DMS79 (cell line): ENCODE measurements at regions not wholly inside any gene's neighbourhood (a gene's known extent, or its start where the extent isn't known, plus 50 kb on each side); places are given as distances from the start of the nearest gene placed in this dataset.

Experiments
- DNase-seq: peaks from one replicate; lab custom pipeline; 2025; lab: John Stamatoyannopoulos, UW

DNA sequence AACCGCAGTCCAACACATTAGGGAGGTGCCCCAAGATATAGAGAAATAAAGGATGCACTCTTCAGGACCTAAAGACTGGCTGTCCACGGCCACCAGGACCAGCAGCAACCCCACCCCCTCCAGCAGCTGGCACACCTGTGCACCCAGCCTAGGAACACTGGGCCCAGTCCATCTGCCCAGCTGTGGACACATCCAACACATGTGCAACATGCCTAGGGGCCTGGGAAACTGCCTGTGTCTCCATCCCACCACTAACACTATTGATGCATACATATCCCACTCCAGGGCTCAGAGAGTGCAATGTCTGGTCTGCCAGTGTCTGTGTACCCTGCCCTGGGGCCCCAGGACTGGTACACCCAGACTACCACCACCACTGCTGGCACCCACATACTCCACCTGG is 1781.3 kb downstream of the MAT2B start:
- no peak for DNase-seq

DNA sequence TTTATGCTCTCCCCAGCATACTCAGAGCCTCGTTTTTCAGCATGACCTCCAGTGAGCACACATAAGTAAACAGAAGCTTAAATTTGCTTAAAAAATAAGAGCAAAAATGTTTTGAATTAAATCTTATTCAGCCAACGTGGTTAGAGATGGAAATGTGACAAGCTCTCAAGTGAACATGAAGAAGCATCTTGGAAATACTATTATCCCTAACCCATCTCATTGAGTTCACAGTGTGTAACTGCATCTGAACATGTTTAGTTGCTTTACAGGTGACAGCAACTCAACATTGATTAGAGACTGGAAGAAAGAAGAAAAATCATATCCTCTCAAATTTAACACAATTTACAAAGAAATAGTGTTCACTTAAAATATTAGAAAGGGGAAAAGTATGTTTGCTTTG is 1785.1 kb downstream of the MAT2B start:
- no peak for DNase-seq

DNA sequence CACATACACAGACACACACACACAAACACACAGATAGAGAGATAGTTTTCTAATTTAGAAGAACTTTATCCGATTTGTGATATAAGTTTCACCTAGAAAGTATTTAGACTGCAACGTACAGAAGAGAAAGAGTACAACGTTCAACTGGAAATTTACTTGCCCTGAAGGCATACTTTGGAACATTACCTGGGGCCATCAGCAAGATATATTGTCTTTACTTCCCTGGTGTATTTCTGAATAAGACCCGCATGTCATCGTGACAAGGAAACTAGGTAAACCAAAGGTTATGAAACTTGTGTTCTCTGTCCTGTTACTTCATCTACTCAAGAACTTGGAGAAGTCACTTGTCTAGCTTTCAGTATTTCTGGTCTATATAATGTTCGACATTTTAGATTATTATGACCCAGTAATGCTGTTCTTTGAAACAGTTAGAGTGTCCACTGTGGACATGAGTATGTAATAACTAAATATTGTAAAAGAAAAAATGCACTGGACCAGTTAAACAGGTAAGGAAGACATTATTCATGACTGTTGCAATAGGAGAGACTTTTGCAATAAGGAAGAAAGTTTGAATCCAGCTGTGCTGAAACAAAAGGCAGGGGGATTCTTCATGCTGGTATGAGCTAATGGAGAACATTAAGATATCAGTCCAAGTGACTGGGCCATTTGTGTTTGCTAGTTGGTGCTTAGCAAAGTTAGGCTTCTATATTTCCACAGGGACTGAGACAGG is 1791.1 kb downstream of the MAT2B start:
- DNase-seq = no peak

DNA sequence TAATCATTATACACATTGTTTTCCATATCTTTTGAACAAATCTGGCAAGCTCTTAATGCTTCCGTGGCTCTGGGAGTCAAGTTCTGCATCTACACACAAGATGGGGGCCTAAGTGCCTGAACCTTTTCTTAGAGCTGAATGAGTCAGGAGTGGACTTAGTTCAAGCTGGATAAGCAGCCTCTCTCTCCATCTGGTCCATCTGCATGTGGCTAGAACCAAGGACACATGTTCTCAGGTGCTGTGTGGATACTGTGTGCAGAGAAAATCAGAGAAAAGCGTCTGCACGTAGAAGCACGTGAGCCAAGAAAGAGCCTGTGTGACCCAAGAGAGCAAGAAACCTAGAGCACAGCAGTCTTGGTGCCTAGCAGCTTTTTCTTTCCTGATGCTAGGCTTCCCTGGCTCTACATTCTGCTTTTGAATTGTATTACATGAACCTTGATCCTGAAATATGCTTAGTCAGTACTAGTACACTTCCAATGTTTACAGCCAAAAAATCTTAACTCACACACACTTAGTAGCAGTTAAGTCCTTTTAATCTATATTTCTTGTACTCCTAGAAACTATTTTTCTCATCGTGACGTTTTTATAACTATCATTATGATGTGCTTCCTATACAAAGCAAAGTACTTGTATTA is 1798.9 kb downstream of the MAT2B start:
- DNase-seq = no peak

DNA sequence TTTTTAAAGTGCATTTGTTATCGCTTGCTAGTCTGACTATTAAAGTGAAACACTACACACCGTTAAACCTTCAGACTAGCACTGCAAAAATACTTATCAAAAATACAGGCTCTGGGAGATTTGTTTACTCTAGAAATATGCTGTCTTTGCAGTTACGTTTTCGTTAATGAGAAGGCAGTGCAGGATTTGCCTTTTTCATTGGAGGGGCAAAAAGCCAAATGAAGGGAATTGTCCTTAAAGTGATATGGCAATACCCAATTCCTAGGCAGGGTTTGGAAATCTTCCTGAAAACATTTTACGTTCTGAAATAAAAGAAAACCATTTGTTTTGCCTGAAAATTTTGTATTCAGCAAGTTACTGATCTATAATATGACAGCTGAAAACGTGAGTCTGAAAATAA is 1800.2 kb downstream of the MAT2B start:
- no peak for DNase-seq

DNA sequence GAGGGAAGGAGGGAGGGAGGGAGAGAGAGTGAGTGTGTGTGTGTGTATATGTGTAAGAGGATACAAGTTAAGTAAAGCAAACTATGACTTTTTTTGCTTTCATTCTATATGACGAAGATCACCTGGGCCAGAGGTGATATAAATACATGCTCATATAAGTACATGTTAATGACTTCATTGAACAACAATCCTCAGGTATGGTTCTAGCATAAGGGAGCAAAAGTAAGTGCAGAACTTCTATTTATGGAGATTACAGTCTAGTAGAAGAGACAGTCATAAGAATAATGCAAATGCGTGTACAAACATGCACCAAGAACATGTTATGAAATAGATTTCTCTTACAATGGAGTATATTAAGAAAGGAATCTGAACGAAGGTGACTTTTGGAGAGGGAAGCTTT is 1804.0 kb downstream of the MAT2B start:
- DNase-seq = no peak

DNA sequence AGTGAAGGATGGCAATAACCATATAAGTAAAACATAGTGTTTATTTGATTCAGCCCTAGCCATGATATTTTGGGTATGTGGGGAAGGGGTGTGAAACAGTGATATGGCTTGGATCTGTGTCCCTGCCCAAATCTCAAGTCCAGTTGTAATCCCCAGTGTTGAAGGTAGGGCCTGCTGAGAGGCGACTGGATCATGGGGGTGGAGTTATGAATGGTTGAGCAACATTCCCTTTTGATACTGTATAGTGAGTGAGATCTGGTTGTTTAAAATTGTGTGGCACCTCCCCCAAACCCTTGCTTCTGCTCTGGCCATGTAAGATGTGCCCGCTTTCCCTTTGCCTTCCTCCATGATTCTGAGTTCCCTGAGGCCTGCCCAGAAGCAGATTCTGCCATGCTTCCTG is 1804.6 kb downstream of the MAT2B start:
- DNase-seq = no peak

DNA sequence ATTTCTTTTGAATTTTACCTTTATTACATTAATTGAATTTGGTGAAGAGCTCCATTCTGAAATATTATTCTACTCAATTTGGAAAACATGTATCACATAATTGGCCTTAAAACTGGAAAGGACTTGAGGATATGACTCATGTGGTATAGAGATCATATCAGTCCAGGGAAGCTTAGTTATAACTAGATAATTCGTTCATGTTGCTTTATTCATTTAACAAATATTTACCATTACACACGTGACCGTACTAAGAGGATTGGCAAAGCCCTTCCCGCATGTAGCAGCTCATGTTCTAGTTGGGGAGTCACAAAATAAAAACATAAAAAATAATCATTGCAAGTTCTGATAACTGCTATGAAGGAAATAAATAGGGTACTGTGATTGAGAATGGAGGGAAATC is 1816.5 kb downstream of the MAT2B start:
- no peak for DNase-seq

DNA sequence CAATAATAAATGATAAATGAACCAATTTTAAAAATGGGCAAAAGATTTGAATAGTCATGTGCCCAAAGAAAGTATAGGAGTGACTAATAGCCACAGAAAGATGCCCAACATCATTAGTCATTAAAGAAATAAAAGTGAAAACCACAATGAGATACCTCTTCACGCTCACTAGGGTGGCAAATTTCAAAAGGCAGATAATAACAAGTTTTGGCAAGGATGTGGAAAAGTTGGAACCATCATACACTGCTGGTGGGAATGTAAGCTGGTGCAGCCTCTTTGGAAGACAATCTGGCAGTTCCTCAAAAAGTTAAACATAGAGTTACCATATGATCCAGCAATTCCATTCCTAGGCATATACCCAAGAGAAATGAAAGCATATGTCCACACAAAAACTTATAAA is 1819.8 kb downstream of the MAT2B start:
- DNase-seq = no peak

DNA sequence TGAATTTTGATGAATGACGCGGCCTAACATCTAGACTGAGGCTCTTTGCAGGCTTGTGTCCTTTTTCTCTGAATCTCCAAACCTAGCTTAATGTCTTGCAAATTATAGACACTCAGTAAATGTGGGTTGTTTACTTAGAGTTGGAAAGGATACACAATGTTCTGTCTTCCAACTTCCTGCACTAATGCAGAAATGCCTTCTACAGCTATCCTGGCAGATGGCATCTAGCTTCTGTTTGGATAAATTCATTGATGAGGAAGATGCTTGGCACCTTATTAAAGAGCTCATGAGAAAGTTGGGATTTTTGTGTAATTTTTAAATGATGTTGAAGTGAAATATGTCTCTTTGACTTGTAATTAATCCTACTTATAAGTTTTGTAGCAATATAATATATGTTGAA is 1822.2 kb downstream of the MAT2B start:
- no peak for DNase-seq

DNA sequence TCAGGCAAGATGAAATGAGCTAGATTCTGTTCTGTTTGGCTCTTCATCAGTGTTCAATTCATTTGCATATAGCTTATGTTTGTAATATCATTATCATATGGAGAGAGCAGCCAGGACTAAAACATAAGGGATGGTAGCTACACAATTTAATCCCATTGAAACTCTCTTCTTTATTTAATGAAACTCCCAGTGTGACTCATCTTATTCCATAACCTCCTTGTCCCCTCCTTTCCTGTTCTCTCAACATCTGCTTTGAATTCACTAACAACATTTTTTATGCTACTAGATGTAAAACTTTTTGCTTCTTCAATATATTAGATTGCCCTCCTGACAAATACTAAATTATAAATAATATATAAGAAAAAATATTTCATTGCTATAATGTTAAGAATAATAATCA is 1823.4 kb downstream of the MAT2B start:
- no peak for DNase-seq

DNA sequence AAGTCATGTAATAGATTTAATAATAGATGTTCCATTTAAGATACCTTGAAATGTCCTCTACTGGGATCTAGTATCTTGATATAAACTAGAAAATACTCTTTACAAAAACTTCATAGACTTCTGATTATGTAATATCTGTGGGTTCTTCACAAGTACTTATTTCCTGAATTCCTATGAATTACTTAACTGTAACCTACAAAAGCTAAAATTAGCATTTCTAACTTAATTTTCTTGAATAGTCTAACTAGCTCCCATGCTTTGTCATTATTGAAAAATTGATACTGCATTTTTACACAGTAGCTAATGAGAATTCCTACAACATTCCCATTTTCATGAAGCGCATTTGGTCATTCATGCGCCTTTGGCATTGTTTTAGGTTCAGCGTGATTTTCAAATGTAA is 1828.2 kb downstream of the MAT2B start:
- no peak for DNase-seq

DNA sequence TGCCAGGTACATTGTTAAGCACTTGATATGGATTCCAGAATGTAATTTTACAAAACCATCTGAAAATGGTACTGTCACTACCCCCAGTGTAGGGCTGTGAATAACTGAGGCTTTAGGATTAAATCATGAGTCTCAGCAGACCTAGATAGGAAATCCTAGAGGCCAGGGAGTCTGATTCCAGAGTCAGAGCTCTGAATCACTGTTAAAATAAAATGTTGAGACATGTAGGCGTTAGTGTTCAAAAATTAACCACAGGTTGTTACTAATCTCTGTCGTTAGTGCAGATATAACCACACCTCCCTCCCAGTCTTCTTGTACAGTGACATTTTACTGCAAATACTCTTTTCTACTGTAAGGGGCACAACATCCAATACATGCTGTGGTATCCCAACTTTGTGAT is 1828.8 kb downstream of the MAT2B start:
- no peak for DNase-seq

DNA sequence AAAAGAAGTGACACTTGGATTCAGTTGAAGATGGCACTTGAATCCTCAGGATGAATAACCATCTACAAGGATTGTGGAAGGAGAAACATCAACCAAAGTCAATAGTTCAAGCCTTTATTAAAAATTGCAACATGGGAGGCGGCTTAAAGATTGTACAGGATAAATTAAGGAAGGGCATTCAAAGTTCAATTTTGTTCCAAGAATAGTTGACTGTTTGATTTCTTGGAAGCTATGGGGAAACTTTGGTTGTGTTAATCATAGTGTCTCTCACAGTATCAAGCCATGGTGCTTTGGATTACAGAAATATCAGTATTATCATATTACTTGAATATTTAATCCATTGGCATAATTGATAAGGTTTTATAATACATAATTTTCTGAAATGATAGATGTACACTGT is 1844.3 kb downstream of the MAT2B start:
- DNase-seq = no peak

DNA sequence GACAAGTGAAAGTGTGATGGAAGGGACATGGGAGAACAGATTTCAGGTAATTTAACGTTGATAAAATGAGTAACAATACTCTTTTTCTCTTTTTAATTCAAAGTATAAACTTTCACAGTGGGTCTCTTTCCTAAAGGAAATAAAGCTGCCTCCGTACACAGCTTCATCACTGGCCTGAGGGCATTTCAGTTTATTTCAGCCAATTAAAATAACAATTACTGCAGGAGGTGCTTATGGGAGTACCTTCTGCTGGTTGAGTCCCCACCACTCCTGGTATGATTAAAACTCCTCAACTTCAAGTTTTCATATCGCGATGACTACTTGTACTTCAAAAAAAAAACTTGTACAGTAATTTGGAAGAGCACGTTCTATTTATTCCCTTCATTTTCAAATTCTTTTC is 1845.9 kb downstream of the MAT2B start:
- no peak for DNase-seq

DNA sequence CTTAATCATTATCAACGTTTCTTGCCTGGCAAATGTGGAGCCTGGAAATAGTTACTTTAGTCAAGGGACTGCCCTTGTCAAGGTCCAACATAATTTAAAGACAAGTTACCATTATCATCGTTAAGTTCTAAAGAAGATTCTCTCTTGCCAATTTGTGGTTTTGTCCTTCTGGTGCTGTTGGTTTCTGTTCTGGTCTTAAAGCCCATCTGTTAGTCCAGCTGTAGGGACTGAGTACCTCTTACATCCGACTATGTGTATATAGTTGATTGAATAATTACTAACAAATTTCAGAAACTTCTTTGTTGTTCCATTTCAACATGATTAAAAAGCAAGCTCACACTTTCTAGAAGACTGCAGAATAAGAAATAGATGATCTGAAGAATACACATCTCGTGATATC is 1854.9 kb downstream of the MAT2B start:
- DNase-seq = no peak

DNA sequence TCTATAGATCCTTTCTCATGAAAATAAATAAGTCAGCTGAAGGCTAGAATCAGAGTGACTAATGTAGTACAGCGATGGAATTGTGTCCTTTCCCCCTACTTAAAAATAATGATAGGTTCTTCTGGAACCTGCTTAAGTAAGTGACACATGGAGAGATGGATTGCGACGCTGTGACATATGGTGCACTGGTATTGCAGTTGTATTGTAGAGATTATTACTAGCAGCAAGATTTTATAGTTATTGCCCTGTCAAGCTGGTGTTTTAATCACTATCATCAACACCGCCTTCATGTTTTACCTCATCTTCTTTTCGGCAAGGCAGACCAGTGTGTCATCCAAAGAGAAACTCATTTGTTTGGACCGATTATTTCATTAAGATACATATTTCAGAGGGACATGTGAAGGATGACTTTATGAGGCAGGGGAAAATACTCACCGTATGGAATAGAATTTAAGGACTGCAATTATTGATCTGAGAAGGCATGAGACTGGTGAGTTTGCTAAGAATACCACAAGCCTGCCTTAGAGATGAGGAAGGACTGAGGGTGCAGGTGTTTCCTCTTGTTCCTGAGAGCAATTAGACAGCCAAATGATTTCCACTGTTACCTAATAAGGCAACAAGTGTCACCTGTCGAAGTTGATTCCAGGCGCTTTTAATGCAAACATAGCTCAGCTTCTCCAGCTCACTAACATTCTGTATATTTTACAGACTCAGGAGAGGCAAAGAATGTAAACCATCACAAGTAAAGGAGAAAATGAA is 1855.5 kb downstream of the MAT2B start:
- DNase-seq = no peak

DNA sequence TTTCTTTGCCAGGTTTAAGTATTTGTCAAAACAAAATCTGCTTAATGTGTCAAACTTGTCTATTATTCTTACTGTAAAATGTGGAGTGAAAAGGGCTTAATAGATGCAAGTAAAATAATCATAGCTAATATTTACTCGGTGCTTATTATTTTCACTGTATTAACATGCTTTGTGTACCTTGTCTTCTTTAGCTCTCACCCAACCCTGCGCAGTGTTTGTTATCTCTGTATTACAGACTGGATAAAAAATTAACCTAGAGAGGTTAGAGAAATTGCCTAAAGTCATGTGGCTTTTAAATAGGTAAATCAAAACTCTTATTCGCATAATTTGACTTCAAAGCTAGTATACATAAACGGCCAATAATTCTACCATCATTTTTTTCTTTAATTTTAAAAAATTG is 1864.8 kb downstream of the MAT2B start:
- DNase-seq = no peak

DNA sequence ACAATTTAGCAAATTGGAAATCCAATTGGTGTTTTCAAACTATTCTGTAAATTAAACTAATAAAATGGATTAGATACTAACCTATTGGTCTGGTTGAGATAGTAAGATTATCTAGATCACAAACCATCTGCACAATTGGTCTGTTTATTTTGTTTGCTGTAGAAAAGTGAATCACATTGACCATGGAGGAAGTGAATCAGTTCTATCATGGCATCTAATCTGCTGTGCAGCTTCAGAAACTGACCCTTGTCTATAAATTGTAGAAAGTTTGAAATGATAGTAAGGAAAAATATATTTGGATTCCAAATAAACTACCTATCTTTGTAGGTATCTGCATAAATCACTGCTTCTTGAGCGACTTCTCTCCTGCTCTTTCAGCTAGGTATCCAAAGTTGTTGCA is 1865.4 kb downstream of the MAT2B start:
- DNase-seq = no peak

DNA sequence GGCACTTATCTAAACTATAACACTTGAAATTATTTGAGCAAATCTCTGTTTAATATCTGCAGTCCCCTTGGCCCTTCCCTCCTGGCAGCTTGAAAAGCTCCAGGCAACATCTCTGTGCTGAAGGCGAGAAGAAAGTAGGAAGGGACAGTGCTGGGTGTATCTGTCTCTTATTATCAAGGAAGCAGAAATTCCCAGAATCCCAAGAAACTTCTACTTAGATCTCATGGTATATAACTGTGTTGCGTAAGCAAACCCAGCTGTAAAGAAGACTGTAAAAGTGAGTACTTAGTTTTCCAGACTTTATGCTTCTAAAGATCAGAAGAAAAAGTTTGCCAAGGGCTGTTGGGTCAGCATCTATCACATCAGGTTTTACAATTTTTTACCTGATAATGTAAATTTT is 1869.8 kb downstream of the MAT2B start:
- DNase-seq = no peak

DNA sequence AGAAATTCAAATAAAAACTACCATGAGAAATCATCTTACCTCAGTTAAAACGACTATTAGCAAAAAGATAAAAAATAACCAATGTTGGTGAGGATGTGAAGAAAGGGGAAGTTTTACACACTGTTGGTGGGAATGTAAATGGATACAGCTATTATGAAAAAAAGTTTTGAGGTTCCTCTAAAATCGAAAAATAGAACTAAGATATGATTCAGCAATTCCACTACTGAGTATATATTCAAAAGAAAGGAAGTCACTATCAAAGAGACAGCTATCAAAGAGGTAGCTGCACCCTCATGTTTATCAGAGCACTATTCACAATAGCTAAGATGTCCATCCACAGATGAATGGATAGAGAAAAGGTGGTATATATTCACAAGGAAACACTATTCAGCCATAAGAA is 1888.4 kb downstream of the MAT2B start:
- no peak for DNase-seq

DNA sequence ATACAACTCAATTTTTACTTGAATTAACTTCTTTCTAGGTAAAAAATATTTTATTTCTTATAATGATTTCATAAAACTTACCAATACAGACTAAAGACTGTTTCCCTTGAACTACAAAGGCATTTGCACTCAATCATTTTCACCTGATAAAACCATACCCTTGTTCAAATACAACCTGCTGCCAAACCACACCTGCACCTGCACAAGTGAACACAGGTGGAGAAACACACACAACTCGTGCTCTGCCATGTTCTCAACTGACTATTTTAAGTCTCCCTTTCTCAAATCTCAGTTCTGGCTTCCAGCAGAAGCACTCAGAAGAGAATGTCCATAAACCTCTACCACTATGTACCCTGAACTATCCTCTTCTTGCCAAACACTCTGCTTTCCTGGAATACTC is 1892.1 kb downstream of the MAT2B start:
- no peak for DNase-seq

DNA sequence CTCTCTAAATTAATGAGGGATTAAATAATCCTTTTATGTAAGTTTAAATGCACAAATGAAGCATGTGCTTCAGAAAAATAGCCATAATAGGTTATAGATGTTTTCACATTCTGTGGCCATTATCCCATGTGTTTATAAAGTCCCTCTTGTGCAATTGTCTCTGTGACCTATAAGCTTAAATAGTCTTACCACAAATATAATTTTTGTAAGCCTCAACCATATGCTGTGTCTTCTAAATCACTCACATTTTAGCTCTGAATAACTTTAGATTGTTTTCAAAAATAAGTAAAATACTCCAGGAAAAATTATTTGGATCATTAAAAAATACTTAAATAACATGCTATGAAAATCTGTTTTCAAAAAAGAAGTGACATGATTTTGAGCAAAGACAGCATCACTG is 1894.7 kb downstream of the MAT2B start:
- DNase-seq = no peak
